ENCODE measurements at regions not wholly inside any gene's neighbourhood (a gene's known extent, or its start where the extent isn't known, plus 50 kb on each side); places are given as distances from the start of the nearest gene placed in this dataset.

DNA sequence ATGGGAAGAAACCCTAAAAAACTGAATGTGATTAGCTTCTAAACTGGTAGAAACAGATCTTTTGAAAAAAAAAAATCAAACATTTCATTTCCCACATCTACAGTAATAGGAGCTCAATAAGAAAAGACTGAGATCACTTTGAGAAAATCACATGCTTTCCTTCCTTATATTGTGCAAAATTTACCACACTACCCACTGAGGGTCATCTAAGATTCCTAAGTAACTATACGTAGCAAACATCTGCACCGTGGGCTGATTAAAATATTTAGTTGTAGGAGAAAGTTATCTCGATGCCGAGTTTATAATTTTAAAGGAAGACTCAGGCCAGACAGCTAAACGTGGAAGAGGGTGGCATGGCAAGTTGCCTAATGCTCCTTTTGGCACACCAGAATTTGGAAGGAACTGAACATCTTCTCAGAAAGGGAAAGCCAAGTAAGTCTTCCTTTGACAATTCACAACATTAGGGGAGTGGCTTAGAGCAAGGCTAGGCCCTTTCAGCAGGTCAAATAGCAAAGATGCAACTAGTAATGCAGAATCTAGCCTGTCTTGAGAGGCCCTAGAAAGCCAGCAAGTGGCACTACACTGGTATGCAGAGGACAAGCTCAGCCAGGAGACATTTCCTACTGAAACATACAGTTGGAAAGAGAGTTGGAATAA is 128.0 kb downstream of the TMA16 start:
- DNase-seq (ENCODE audit: low read depth in 3 of 3): no peak

DNA sequence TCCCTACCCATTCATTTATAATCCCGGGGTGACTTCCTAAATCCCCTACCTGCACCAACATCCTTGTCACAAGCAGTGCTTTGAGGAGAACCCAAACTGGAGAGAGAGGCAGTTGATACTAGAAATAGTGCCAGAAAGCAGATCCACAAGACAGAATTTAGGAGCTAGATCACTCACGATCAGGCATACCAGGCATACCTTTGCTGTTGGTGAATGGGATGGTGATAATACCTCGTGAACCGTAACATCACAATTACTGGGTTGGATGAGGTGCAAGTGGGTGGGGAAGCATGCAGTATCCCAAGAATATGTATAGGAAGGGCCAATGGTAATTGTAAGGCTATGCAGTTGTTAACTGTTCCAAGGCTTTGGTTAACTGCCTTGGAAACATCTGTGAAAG is 129.3 kb downstream of the TMA16 start:
- no peak for DNase-seq (ENCODE audit: low read depth in 3 of 3)

DNA sequence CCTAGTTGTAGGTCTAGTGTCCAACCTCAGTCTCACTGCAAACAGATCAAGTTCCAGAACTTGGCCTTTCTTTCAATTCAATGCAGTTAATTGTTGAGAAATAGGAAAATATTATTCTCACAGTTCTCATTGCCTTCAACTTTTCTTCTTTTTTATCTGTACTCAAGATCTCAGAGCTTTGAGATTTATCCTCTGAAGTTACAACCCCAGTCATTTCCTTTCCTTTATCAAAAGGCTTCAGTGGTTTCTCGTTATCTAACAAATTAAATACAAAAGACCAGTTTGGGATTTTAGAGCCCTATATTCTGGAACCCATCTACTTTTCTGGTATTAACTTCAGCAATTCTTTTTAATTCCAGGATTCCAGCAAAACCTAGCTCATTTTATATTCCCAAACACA is 130.2 kb downstream of the TMA16 start:
- DNase-seq (ENCODE audit: low read depth in 3 of 3): no peak

DNA sequence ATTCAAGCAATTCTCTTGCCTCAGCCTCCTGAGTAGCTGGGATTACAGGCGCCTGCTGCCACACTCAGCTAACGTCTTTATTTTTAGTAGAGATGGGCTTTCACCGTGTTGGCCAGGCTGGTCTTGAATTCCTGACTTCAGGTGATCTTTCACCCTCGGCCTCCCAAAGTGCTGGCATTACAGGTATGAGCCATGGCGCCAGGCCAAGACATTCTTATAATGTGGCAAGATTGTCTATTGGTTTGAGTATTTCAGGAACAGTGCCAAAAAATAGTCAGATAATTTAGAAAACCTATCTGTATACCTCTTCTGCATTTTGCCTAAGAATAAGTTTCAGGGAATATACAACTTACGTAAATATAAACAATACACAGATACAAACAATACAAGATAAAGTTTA is 136.8 kb downstream of the TMA16 start:
- DNase-seq (ENCODE audit: low read depth in 3 of 3): no peak

DNA sequence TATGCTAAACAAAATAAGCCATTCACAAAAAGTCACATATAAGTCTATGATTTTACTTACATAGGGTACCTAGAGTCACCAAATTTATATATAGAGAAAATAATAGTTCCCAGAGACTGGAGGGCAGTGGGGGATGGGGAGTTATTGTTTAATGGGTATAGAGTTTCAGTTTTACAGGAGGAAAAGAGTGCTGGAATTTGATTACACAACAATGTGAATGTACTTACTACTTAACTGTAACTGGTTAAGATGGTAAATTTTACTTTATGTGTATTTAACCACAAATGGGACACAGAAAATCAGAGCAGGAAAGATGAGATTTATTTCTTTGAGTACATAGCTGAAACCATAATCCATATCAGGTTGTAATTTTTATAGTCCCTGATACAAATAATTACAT is 144.4 kb downstream of the TMA16 start:
- no peak for DNase-seq (ENCODE audit: low read depth in 3 of 3)

DNA sequence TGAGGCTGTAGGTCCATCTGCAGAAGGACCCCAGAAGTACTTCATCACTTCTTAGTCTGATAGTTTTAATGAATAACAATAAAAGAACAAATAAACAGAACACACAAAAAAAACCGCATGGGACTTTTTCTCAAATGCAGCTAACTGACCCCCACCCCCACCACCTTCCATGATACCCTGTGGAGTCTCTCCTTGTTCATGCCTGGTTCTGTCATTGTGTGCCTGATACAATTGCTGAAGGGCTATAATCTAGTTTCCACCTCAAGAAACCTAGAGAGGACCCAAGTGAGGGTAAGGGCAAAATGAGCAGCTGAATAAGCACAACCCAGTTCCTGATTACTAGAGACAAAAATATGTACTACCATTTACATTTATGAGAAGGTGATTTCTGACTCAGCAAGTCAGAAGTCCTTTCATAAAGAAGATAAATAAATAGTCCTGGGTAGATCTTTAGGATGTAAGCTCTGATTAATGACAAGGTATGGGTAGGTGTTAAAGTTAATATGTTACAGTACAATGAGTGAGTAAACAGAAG is 155.1 kb downstream of the TMA16 start:
- DNase-seq (ENCODE audit: low read depth in 3 of 3): no peak

DNA sequence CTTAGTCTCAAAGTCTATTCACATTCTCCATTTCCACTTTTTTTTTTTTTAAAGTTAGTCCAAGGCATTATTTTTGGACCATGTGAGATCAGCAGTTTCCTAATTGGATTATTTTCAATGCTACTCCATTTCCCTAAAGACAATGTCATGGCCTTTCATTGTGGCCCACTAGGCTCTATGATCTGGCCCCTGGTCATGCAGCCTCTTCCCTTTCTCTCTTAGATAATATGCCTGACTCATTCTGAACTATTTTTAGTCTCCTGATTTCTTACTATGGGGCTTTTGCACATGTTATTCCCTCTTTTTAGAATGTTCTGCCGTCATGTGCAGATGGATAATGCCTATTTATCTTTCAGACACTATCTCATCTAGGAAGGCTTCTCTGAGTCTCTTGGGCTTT is 157.3 kb downstream of the TMA16 start:
- DNase-seq (ENCODE audit: low read depth in 3 of 3): no peak

DNA sequence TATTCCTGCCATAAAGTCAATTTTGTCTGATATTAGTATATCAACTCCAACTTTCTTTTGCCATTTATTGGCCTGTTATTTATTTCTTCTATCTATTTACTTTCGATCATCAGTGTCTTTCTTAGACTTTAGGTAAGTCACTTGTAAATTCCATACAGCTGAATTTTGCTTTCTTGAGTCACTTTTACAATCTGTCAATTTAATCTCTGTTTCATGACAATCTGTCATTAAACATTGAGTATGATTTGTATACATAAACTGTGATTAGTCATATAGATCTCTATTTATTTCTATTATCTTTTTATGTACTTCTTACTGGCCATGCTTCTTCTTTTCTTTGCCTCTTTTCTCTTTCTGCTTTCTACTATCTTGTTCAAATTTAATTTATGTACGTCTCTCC is 160.1 kb downstream of the TMA16 start:
- no peak for DNase-seq (ENCODE audit: low read depth in 3 of 3)

DNA sequence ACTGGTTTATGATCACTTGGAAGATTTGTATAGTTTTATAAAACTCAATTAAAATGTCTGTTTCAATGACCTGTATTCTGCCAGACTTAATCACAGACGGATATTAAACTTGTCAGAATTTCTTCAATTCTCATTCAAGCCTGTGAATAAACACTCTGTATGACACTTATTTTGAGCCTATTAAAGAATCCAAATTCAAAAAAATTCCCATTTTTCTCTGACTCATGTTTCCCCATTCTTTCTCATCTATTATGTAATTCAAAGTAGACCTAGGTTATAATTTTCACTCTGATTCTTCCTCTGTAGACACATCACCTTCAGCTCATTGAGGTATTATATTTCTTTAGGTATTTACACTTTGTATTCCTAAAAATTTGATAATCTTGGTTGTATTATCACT is 166.1 kb downstream of the TMA16 start:
- no peak for DNase-seq (ENCODE audit: low read depth in 3 of 3)

DNA sequence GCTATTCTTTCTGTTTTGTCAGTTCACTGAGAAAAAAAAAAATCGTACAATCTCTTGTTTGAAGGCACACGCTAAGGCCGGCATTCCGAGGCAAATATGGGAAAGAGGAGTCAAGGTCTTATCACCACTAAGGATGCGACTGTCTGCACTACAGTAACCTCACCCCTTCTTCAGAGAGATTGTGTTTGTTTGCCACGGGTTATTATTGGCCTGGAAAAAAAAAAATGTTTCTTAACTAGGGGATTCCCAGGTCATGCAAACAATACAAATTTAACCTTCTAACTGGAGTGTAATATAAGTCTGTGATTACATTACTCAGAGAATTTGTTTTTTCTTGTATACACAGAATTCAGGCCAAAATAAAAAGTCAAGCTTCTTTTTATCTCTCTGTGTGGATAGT is 168.3 kb downstream of the TMA16 start:
- no peak for DNase-seq (ENCODE audit: low read depth in 3 of 3)

DNA sequence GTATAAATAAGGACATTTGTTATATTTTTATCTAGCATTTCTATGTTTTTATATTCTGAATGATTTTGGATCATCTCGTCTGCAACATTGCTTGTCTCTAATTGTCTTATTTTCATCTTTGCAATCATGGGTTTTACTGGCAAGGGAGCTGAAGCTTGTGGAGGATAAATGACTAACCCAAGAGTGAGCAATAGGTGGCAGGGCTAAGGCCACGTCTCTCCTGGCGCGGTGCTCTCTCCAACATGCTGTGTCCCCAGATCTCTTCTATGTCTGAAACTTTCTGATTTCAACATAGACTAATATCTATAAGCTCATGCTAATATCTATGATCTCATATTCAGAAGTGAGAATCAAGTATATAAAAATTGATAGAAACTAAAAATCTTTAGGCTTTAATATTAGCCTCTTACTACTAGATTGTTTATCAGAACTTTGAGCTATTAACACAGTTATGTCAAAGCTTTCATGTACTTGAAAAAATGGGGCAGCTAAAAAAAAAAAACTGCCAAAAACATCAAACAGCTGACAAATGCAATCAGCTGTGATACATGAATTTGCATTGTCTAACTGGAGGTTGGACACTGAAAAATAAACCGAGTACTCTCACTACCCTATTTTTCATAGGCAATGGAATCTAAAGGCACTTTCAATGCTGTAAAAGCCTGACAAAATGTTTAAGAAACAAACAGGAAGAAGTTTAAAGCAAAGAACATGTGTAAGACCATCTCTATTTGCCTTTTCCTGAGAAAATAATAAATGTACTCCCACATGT is 169.2 kb downstream of the TMA16 start:
- DNase-seq (ENCODE audit: low read depth in 3 of 3): no peak

DNA sequence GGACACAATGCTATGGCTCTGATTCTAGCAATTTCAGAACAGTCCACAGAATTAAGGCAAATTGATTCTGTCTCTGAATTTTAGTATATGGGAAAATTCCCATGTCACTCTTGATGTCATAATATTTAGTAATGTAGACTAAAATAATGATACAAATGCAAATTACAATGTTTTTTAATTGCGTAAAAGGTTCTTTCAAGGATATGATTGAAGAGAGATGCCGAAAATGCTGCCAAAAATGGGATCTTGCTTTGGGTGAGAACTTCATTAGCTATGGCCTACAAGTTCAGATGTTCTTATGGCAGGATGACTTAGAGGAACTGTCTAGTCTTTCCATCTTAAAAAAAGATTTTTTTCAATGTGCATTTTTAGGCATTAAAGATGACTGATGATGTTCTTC is 170.6 kb downstream of the TMA16 start:
- no peak for DNase-seq (ENCODE audit: low read depth in 3 of 3)

DNA sequence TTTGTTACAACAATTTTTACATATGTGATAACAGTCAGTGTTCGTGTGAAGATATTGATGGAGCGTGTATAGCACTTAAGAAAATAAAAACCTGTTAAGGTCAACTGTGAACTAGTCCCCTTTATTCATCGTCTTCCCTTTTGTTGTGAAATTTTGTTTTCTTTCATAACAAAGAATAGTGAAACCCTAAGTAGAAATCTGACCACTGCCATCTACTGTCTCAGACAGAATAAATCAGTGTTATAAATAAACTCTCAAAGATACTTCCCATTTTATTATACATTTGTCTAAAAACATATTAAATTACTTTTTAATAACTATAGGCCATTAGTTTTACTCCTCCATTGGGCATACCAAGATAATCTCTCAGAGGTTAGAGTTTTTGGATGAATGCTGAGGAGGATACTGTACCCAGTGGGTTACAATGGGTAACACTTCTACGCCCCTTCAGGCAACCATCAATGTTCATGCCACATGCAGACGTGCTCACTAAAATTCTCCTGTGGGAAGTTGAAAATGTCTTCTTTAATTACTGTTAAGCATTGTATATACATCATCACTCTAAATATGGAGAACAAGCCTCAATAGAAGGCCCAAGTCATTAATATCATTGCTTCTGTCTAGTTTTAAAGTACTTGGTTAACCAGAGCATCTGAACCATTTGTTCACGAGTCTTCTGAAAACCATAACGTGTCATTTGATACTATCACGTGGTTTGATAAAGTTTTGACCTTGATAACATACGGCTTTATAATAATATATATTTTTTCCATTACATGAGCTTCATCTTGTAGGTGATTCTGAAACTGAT is 171.2 kb downstream of the TMA16 start:
- DNase-seq (ENCODE audit: low read depth in 3 of 3): no peak

DNA sequence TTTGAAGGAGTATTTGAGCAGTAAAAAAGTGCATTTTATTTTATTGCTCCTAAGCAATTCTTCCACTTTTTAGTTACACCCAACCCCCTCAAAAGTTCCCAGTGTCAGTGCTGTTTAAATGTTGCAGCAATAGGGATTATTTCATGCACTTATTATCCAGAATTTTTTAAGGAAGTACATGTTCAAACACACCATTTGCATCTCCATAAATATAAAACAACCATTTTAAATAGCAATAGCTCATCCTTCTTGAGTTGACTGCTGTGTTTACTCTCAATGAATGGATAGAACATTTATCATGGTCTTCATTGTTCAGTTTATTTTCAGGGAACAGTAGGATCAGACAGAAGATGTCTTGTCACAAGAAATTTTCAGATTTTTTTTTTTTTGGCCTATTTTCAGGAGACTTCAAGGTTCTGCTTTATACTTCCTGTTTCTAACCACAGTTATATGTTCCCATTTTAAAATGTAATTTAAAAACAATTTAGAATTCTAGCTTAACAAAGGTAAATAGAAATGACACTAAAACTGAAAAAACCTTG is 171.9 kb downstream of the TMA16 start:
- no peak for DNase-seq (ENCODE audit: low read depth in 3 of 3)

DNA sequence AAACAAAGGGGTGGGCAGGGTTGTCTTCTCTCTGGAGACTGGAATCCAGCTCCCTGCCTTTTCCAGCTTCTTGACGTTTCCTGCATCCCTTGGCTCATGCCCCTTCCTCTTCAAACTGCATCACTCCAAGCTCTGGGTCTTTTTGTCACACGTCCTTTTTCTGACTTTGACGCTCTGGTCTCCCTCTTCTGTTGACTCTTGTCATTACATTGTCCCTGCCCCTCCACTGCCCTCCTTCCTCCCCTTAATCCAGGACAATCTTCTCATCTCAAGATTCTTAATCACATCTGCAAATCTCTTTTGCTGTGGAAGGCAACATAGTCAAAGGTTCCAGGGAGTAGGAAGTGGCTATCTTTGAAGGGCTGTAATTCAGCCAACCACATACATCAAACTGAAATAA is 178.3 kb downstream of the TMA16 start:
- DNase-seq (ENCODE audit: low read depth in 3 of 3): no peak

DNA sequence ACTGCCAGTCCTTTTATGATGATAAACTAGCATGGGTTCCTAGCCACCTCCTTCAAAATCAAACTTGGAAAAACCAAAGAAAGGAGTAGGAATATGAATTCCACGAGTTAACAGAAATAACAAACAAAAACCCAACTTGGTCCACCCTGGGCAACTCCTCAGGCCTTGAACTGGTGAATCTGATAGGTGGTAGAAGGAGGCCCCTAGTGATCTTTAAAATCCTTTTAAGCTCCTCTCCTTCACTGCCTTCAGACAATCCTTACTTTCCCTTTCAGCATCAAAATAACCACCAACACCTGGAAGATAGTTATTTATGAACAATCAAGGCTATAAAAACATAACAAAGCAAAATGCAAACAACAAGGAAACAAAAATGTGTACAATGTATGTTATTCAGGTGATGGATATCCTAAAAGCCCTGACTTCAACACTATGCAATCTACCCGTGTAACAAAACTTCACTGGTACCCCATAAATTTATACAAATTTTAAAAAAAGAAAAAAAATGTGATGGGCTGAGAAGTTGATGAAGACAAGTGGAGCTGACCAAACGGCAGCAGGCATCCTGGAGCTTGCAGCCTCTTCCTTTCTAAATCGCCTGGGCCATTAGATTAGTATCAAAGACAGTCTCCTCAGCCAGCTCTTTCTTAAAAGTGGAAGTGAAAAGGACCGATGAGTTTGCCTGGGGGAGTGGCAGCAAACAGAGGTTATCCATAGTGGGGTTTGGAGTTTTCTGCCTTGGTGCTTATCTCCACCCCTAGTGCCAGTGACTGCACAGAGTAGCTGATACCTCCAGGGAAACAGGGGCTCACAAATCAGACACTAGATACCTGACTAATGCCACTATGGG is 179.6 kb downstream of the TMA16 start:
- no peak for DNase-seq (ENCODE audit: low read depth in 3 of 3)

DNA sequence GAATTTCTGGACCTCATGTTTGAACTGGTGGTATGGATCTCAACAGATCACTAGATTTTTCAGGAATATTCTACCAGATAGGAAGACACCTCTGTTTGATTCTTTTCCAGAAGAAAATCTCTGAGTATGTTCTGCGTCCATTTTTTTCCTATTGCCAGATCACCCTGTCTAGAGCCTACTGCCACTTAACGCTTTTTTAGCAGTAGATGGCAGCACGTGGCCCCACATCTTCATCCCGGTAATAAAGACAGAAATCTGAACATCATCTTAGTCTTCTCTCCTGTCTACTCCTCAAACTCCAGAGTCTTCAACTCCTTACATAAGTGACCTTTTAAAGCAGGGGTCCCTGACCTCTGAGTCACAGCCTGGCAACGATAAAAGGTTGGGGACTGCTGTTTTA is 184.7 kb downstream of the TMA16 start:
- no peak for DNase-seq (ENCODE audit: low read depth in 3 of 3)

DNA sequence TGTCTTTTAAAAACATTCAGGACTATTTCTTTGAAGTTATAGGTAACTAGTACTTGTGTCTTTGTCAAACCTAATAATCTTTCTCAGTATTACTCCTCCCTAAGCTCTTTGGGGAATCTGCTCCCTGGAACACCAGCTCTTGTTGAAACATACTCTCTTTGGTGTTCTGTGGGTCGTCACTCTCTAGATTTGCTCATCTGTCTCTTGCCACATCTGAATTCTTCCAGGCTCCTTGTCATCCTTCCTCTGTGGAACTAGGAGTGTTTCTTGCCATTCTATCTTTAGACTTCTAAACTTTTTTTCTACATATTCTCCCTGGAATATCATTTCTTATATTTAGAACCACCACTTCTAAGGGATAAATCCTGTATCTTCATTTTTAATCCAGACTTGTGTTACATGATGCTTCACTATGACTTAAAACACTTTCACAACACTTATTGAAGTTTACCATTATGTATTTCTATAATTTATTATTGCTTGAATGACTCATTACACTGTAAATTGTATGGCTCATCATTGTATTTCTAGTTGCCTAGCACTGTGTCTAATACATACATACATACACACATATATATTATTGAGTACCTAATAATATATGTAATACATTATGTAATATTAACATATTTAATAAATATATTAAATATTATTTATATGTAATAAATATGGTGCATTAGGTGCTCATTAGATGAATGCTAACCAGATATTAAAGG is 186.1 kb downstream of the TMA16 start:
- no peak for DNase-seq (ENCODE audit: low read depth in 3 of 3)

DNA sequence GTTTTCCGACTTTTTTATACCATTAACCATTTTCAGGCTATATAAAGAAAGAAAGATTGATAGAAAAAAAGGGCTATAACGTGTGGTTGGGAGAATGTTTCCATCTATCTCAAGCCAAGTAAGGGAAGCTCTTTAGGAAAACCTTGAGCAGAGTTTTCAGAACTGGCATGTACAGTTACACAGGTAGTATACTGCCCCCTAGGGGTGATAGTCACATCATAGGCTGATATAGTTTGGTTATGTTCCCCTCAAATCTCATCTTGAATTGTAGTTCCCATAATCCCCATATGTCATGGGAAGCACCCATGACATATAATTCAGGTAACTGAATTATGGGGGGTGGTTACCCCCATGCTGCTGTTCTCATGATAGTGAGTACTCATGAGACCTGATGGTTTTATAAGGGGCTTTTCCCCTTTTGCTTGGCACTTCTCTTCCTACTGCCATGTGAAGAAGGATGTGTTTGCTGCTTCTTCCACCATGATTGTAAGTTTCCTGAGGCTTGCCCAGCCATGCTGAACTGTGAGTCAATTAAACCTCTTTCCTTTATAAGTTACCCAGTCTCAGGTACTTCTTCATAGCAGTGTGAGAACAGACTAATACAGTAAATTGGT is 186.8 kb downstream of the TMA16 start:
- peak in 1 of 3 donors; percentile 19 for DNase-seq (ENCODE audit: low read depth in 3 of 3)

DNA sequence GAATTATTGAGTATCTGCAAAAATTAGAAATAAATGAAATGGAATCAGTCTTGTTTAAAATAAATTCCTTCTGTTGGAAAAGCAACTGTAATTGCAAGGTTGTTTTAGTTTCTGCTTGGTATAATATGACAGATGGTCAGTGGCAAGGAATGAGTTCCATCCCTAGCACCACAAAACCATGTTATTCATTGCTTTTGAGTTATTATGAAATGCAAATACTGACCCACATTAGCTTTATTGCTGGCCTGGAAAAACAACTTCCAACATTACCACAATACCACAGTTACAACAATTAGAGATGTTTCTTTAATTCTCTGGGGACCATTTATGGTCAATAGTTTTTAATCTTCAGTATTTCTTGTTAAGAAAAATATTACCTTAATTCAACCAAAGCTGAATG is 194.4 kb downstream of the TMA16 start:
- no peak for DNase-seq (ENCODE audit: low read depth in 3 of 3)

Data from stimulated activated CD4-positive, alpha-beta T cell treated with anti-CD3 and anti-CD28 coated beads, TNF-alpha, amount 100 ng/mL, for 48 hours (primary cell).